GM12873 (cell line): ENCODE measurements at regions not wholly inside any gene's neighbourhood (a gene's known extent, or its start where the extent isn't known, plus 50 kb on each side); places are given as distances from the start of the nearest gene placed in this dataset.

Experiments
- TF ChIP-seq, protein P1 (sequence below): IDR thresholded peaks from 2 replicates; pipeline ENCODE4 v1.5.1; 2012; ENCODE audit warnings: low read depth, mild to moderate bottlenecking, moderate library complexity, low read length, control low read depth; ENCODE audit not compliant: insufficient read depth; ENCODE audit errors: missing control alignments

GRCh38 chr22:48749555-48750227, 1078.0 kb downstream of the BRD1 start:
- TF ChIP-seq, protein P1, sequence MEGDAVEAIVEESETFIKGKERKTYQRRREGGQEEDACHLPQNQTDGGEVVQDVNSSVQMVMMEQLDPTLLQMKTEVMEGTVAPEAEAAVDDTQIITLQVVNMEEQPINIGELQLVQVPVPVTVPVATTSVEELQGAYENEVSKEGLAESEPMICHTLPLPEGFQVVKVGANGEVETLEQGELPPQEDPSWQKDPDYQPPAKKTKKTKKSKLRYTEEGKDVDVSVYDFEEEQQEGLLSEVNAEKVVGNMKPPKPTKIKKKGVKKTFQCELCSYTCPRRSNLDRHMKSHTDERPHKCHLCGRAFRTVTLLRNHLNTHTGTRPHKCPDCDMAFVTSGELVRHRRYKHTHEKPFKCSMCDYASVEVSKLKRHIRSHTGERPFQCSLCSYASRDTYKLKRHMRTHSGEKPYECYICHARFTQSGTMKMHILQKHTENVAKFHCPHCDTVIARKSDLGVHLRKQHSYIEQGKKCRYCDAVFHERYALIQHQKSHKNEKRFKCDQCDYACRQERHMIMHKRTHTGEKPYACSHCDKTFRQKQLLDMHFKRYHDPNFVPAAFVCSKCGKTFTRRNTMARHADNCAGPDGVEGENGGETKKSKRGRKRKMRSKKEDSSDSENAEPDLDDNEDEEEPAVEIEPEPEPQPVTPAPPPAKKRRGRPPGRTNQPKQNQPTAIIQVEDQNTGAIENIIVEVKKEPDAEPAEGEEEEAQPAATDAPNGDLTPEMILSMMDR = no peak

GRCh38 chr22:48748860-48749554, 1078.7 kb downstream of the BRD1 start:
- TF ChIP-seq, protein P1 = no peak

DNA sequence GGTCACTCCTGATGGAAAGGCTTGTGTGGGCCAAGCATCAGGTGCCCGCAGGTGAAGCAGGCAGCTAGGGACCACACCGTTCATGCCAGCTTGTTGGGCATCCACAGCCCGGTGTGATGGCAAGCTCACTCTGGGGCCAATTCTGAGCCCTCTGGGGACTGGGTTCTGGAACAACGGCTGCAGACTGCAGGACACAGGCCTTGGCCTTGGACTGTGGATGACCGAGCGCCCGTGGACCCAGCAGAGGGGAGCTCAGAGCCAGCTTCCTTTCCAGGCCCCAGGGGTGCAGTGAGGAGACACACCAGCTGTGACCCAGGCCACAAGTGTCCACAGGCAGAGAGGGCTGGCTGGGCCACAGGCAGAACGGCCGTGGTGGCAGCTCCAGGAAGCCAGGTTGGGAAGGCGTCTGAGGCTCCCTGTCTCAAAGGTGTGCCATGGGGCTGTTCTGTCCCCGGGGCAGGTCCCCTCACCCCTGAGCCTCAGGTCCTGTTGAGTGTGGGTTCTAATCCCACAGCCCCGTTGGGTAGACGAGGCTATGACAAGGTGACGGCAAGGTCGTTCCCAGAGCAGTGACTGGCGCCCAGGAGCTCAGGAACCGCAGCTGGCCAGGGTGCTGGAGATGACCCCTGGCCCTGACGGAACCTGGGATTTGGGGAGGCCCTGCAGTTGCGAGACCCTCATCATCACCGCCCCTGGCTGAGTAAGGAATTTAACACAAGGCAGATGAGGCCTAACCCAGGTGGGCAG, 1079.4 kb downstream of the BRD1 start:
- TF ChIP-seq, protein P1 = no peak

DNA sequence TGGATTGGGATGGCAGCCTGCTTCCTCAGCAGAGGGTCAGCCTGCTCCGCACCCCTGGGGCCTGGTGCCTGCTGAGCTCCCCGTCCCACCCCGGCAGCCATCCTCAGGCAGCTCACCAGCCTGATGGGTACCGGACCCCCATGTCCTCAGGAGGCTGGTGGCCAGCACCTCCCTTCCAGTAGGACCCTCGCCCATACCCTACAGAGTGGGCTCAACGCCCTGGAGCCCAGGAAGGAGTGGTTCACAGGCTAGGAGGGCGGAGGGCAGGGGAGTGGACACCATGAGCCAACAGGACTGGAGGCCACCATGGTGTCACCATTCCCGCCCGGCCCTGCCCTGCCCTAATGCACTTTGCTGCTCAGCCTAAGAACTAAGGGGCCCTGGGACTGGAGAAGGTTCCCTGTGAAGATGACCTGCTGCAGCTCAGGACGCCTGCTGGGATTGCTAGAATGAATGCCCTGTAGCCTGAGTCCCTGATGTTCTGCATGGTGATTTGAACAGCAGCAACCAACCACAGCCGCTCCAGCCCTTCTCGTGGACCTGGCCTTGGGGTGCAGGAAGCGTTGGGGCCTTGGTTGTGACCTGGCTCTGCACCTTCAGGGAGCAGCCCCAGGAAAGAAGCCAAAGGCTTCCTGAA, 1080.8 kb downstream of the BRD1 start:
- TF ChIP-seq, protein P1 = no peak

GRCh38 chr22:48745842-48746788, 1081.6 kb downstream of the BRD1 start:
- TF ChIP-seq, protein P1 = no peak

GRCh38 chr22:48744967-48745841, 1082.5 kb downstream of the BRD1 start:
- TF ChIP-seq, protein P1 = no peak
